Liver (tissue), 8 donors: ENCODE measurements at regions not wholly inside any gene's neighbourhood (a gene's known extent, or its start where the extent isn't known, plus 50 kb on each side); places are given as distances from the start of the nearest gene placed in this dataset.

Experiments
- DNase-seq: peaks from one replicate; pipeline ENCODE4 v3.0.0-alpha.2; 2017; ENCODE audit warnings: low spot score
- H3K27ac ChIP-seq, 2 donors: one replicate each; pipeline ENCODE4 v1.7.0; 2013; ENCODE audit warnings: inconsistent platforms in 2 of 2, low read length in 2 of 2, control low read depth in 1 of 2, low read depth in 1 of 2, mild to moderate bottlenecking in 1 of 2
- H3K27me3 ChIP-seq, 4 donors: one replicate each; pipeline versions ENCODE4 v1.6.1 to v1.7.0; 2013; ENCODE audit warnings: low read length in 3 of 4, inconsistent platforms in 1 of 4, mild to moderate bottlenecking in 1 of 4, moderate library complexity in 1 of 4; ENCODE audit not compliant: control insufficient read depth in 4 of 4, insufficient read depth in 4 of 4
- H3K36me3 ChIP-seq, 4 donors: one replicate each; pipeline versions ENCODE4 v1.6.1 to v1.7.0; 2013; ENCODE audit warnings: low read length in 3 of 4, mild to moderate bottlenecking in 3 of 4, low read depth in 1 of 4, moderate library complexity in 1 of 4; ENCODE audit not compliant: control insufficient read depth in 4 of 4, insufficient read depth in 3 of 4
- H3K4me1 ChIP-seq, 4 donors: one replicate each; pipeline versions ENCODE4 v1.6.1 to v1.7.0; 2013; ENCODE audit warnings: low read length in 3 of 4, mild to moderate bottlenecking in 3 of 4, moderate library complexity in 1 of 4; ENCODE audit not compliant: control insufficient read depth in 4 of 4, insufficient read depth in 4 of 4
- H3K4me3 ChIP-seq, 3 donors: one replicate each; pipeline versions ENCODE4 v1.6.1 to v1.7.0; 2013; ENCODE audit warnings: low read length in 3 of 3, control low read depth in 1 of 3, low read depth in 1 of 3, mild to moderate bottlenecking in 1 of 3
- H3K9ac ChIP-seq, 2 donors: one replicate each; pipeline ENCODE4 v1.7.0; 2013; ENCODE audit warnings: low read length in 2 of 2, mild to moderate bottlenecking in 2 of 2, moderate library complexity in 2 of 2, control low read depth in 1 of 2, low read depth in 1 of 2
- H3K9me3 ChIP-seq, 4 donors: one replicate each; pipeline versions ENCODE4 v1.6.1 to v1.7.0; 2013; ENCODE audit warnings: low read length in 3 of 4; ENCODE audit not compliant: control insufficient read depth in 4 of 4
- EGR1 ChIP-seq, 2 donors: IDR thresholded peaks; 2 replicates each; pipeline ENCODE4 v1.6.1; 2016 to 2018; ENCODE audit warnings: antibody characterized with exemption in 2 of 2, low read depth in 2 of 2
- FOXA1 ChIP-seq: IDR thresholded peaks from 2 replicates; pipeline ENCODE4 v1.6.1; 2016; ENCODE audit warnings: antibody characterized with exemption
- HNF4A ChIP-seq, 2 donors: conservative IDR thresholded peaks; 2 replicates each; pipeline ENCODE4 v1.6.1; 2016; ENCODE audit warnings: antibody characterized with exemption in 2 of 2, mild to moderate bottlenecking in 2 of 2
- JUND ChIP-seq, 2 donors: IDR thresholded peaks; 2 replicates each; pipeline ENCODE4 v1.6.1; 2016; ENCODE audit warnings: antibody characterized with exemption in 2 of 2
- NR2F2 ChIP-seq: IDR thresholded peaks from 2 replicates; pipeline ENCODE4 v1.6.1; 2016; ENCODE audit warnings: antibody characterized with exemption
- RAD21 ChIP-seq, 2 donors: IDR thresholded peaks; 2 replicates each; pipeline ENCODE4 v1.6.1; 2016; ENCODE audit warnings: antibody characterized with exemption in 2 of 2, mild to moderate bottlenecking in 2 of 2
- RXRA ChIP-seq, 2 donors: IDR thresholded peaks; 2 replicates each; pipeline ENCODE4 v1.6.1; 2017 to 2018; ENCODE audit warnings: antibody characterized with exemption in 2 of 2, mild to moderate bottlenecking in 1 of 2
- SP1 ChIP-seq: IDR thresholded peaks from 2 replicates; pipeline ENCODE4 v1.6.1; 2018; ENCODE audit warnings: antibody characterized with exemption, mild to moderate bottlenecking
- TAF1 ChIP-seq: conservative IDR thresholded peaks from 2 replicates; pipeline ENCODE4 v1.6.1; 2016; ENCODE audit warnings: antibody characterized with exemption, mild to moderate bottlenecking
- YY1 ChIP-seq: IDR thresholded peaks from 2 replicates; pipeline ENCODE4 v1.6.1; 2016; ENCODE audit warnings: antibody characterized with exemption, mild to moderate bottlenecking
- WGBS: extraction: QIAGEN DNeasy Blood & Tissue Kit; methylation state at CpG from one replicate; pipeline ENCODE4 v1.1.7; 2013; 5-methylcytosine and 5-hydroxymethylcytosine counted together
- TF ChIP-seq, protein P1 (sequence below): fragments of 150-350 bp; IDR thresholded peaks from 2 replicates; pipeline ENCODE4 v1.5.1; 2017; ENCODE audit warnings: improper control_type of control experiment, low read depth, low read length; ENCODE audit not compliant: missing input control
- TF ChIP-seq, protein P2 (sequence below): IDR thresholded peaks from 2 replicates; pipeline ENCODE4 v1.6.1; 2016; ENCODE audit warnings: antibody characterized with exemption
- TF ChIP-seq, protein P3 (sequence below): IDR thresholded peaks from 2 replicates; pipeline ENCODE4 v1.6.1; 2016; ENCODE audit warnings: antibody characterized with exemption
- TF ChIP-seq, protein P4 (sequence below): IDR thresholded peaks from 2 replicates; pipeline ENCODE4 v1.6.1; 2016; ENCODE audit warnings: antibody characterized with exemption, mild to moderate bottlenecking
- TF ChIP-seq, protein P5 (sequence below): IDR thresholded peaks from 2 replicates; pipeline ENCODE4 v1.6.1; 2016; ENCODE audit warnings: antibody characterized with exemption
- donor health status: healthy.
- donor health status: healthy.
- donor health status: healthy.
- donor health status: healthy.
- donor health status: healthy.

DNA sequence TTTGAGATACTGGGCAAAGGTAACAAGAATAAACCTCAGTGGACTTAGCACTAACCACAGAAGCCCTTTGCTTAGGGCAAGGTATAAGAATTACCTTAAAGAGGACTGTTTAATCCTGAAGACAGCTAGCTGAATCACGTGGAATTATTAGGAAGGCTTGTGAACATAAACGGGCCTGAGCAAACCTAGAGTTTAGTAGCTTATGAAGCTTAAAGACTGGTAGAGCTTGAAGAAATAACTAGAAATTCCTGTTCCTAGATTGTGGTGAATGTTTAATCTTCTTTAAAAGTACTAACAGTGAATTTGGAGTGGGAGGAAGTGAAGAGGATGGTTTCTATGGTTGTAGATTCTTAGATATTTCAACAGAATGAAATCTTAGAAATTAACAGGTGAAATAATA, 428.9 kb upstream of the THRB start:
- H3K4me3 ChIP-seq, result no peak overlapping the region
- 53% methylated on average over 2 of the region's 2 CpGs for WGBS
- no peaks in the 10 kb centered on the region for H3K4me1 ChIP-seq
- no peak overlapping the region for H3K9ac ChIP-seq
- H3K27ac ChIP-seq, result no peak overlapping the region
- TF ChIP-seq YY1, result no peak
- no peak for TF ChIP-seq NR2F2
- no peak for TF ChIP-seq TAF1
- no peak for TF ChIP-seq RXRA (IDR thresholded peaks at IDR 0.05)
- no peak for TF ChIP-seq FOXA1
- TF ChIP-seq, protein P1, sequence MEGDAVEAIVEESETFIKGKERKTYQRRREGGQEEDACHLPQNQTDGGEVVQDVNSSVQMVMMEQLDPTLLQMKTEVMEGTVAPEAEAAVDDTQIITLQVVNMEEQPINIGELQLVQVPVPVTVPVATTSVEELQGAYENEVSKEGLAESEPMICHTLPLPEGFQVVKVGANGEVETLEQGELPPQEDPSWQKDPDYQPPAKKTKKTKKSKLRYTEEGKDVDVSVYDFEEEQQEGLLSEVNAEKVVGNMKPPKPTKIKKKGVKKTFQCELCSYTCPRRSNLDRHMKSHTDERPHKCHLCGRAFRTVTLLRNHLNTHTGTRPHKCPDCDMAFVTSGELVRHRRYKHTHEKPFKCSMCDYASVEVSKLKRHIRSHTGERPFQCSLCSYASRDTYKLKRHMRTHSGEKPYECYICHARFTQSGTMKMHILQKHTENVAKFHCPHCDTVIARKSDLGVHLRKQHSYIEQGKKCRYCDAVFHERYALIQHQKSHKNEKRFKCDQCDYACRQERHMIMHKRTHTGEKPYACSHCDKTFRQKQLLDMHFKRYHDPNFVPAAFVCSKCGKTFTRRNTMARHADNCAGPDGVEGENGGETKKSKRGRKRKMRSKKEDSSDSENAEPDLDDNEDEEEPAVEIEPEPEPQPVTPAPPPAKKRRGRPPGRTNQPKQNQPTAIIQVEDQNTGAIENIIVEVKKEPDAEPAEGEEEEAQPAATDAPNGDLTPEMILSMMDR, result no peak
- TF ChIP-seq JUND (IDR thresholded peaks at IDR 0.05), result no peak
- no peak for TF ChIP-seq SP1
- TF ChIP-seq, protein P2, sequence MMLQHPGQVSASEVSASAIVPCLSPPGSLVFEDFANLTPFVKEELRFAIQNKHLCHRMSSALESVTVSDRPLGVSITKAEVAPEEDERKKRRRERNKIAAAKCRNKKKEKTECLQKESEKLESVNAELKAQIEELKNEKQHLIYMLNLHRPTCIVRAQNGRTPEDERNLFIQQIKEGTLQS, result no peak
- TF ChIP-seq EGR1 (IDR thresholded peaks at IDR 0.05; ENCODE audit: low read depth in 2 of 2), result no peak
- TF ChIP-seq, protein P3, sequence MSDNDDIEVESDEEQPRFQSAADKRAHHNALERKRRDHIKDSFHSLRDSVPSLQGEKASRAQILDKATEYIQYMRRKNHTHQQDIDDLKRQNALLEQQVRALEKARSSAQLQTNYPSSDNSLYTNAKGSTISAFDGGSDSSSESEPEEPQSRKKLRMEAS, result no peak
- H3K9me3 ChIP-seq, result no peaks in the 10 kb centered on the region
- no peak for DNase-seq
- H3K27me3 ChIP-seq, result no peaks in the 10 kb centered on the region
- H3K36me3 ChIP-seq, result no peaks in the 10 kb centered on the region

DNA sequence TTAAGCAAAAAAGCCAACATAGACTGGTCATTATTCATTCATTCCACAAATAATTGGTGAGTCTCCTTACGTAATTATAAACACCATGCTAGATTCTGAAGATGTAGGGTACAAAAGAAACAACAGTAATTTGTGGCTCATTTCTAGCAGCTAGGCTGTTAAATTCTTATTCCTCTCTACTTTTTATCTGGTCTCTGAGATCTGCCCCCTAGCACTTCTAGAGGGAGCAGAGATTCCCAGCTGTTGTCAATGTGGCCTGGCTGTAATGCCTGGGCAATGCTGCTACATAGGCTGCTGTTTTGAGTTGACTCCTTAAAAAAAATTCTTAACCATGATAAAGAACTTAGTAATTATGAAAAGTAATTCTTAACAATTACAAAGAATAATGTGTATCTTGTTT, 434.9 kb upstream of the THRB start:
- no peak overlapping the region for H3K9ac ChIP-seq
- no peaks in the 10 kb centered on the region for H3K9me3 ChIP-seq
- TF ChIP-seq SP1 (no peak), RAD21 (IDR thresholded peaks at IDR 0.05) (no peak), FOXA1 (no peak), JUND (IDR thresholded peaks at IDR 0.05) (no peak), HNF4A (conservative IDR thresholded peaks at IDR 0.05) (no peak)
- TF ChIP-seq, protein P4, sequence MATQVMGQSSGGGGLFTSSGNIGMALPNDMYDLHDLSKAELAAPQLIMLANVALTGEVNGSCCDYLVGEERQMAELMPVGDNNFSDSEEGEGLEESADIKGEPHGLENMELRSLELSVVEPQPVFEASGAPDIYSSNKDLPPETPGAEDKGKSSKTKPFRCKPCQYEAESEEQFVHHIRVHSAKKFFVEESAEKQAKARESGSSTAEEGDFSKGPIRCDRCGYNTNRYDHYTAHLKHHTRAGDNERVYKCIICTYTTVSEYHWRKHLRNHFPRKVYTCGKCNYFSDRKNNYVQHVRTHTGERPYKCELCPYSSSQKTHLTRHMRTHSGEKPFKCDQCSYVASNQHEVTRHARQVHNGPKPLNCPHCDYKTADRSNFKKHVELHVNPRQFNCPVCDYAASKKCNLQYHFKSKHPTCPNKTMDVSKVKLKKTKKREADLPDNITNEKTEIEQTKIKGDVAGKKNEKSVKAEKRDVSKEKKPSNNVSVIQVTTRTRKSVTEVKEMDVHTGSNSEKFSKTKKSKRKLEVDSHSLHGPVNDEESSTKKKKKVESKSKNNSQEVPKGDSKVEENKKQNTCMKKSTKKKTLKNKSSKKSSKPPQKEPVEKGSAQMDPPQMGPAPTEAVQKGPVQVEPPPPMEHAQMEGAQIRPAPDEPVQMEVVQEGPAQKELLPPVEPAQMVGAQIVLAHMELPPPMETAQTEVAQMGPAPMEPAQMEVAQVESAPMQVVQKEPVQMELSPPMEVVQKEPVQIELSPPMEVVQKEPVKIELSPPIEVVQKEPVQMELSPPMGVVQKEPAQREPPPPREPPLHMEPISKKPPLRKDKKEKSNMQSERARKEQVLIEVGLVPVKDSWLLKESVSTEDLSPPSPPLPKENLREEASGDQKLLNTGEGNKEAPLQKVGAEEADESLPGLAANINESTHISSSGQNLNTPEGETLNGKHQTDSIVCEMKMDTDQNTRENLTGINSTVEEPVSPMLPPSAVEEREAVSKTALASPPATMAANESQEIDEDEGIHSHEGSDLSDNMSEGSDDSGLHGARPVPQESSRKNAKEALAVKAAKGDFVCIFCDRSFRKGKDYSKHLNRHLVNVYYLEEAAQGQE, result no peak
- TF ChIP-seq, protein P2, result no peak
- TF ChIP-seq, protein P5, sequence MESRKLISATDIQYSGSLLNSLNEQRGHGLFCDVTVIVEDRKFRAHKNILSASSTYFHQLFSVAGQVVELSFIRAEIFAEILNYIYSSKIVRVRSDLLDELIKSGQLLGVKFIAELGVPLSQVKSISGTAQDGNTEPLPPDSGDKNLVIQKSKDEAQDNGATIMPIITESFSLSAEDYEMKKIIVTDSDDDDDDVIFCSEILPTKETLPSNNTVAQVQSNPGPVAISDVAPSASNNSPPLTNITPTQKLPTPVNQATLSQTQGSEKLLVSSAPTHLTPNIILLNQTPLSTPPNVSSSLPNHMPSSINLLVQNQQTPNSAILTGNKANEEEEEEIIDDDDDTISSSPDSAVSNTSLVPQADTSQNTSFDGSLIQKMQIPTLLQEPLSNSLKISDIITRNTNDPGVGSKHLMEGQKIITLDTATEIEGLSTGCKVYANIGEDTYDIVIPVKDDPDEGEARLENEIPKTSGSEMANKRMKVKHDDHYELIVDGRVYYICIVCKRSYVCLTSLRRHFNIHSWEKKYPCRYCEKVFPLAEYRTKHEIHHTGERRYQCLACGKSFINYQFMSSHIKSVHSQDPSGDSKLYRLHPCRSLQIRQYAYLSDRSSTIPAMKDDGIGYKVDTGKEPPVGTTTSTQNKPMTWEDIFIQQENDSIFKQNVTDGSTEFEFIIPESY, result no peak
- DNase-seq, result no peak
- WGBS, result 85% methylated on average over 1 of the region's 1 CpG
- no peaks in the 10 kb centered on the region for H3K4me1 ChIP-seq
- no peaks in the 10 kb centered on the region for H3K36me3 ChIP-seq
- no peak overlapping the region for H3K4me3 ChIP-seq
- no peak overlapping the region for H3K27ac ChIP-seq
- H3K27me3 ChIP-seq, result no peaks in the 10 kb centered on the region
